ENCODE measurements at regions not wholly inside any gene's neighbourhood (a gene's known extent, or its start where the extent isn't known, plus 50 kb on each side); places are given as distances from the start of the nearest gene placed in this dataset.
A peak's percentile ranks its signal among the peaks of the same experiment; 100 is the strongest.

DNA sequence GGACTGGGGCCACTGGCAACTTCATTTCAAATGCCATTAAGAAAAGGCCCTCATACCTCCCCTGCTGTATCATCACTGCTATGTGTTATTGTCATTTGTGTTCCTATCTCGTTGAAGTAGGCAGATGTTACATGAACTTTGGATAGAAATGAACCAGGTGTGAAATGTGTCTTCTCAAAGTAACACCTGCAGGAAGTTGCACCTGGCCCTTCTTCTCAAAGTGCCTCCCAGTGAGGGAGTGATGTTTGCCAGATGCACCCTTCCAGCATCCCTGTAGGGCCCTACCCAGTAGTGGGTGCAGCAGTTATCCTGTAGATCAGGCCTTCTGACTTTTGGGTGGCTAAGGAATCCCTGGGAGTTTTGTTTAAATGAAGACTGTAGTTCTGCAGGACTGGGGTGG lies 197.7 kb upstream of the CTNNB1 start:
- H3K4me1 ChIP-seq, result peaks cover 0 to 15% of the 10 kb centered on the region in 2 donors
- DNase-seq (ENCODE audit: low spot score), result no peak
- no peaks in the 10 kb centered on the region for H3K36me3 ChIP-seq
- no peak overlapping the region for H3K4me3 ChIP-seq
- TF ChIP-seq, protein P1, sequence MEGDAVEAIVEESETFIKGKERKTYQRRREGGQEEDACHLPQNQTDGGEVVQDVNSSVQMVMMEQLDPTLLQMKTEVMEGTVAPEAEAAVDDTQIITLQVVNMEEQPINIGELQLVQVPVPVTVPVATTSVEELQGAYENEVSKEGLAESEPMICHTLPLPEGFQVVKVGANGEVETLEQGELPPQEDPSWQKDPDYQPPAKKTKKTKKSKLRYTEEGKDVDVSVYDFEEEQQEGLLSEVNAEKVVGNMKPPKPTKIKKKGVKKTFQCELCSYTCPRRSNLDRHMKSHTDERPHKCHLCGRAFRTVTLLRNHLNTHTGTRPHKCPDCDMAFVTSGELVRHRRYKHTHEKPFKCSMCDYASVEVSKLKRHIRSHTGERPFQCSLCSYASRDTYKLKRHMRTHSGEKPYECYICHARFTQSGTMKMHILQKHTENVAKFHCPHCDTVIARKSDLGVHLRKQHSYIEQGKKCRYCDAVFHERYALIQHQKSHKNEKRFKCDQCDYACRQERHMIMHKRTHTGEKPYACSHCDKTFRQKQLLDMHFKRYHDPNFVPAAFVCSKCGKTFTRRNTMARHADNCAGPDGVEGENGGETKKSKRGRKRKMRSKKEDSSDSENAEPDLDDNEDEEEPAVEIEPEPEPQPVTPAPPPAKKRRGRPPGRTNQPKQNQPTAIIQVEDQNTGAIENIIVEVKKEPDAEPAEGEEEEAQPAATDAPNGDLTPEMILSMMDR (IDR thresholded peaks at IDR 0.05), result no peak
- no peaks in the 10 kb centered on the region for H3K27me3 ChIP-seq
- peak overlapping the region in 1 of 2 donors; percentile 2 for H3K27ac ChIP-seq
- H3K9me3 ChIP-seq, result no peaks in the 10 kb centered on the region

DNA sequence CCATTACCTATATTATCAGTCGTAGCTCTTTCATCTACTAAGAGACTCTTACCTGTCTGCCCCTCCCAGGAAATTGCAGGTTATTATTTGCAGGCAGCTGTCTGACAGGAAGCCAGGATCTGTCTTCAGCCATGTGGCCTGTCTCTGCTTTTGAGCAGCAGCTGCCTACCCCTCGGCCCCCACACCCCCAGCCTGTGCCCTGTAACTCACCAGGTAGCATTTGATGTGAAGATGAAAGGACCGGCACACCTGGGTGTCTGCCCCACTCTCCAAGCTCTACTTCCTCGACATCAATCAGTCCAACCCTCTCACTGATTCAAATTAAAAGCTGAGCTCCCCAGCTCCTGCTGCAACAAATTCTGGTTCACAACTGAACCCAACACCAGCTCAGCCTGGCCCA lies 197.2 kb upstream of the CTNNB1 start:
- peaks cover 0 to 11% of the 10 kb centered on the region in 2 donors for H3K4me1 ChIP-seq
- H3K27ac ChIP-seq, result no peak overlapping the region
- no peak overlapping the region for H3K4me3 ChIP-seq
- peaks cover 0 to 1% of the 10 kb centered on the region in 2 donors for H3K9me3 ChIP-seq
- TF ChIP-seq, protein P1 (IDR thresholded peaks at IDR 0.05), result no peak
- DNase-seq (ENCODE audit: low spot score), result no peak
- H3K36me3 ChIP-seq, result no peaks in the 10 kb centered on the region
- no peaks in the 10 kb centered on the region for H3K27me3 ChIP-seq

DNA sequence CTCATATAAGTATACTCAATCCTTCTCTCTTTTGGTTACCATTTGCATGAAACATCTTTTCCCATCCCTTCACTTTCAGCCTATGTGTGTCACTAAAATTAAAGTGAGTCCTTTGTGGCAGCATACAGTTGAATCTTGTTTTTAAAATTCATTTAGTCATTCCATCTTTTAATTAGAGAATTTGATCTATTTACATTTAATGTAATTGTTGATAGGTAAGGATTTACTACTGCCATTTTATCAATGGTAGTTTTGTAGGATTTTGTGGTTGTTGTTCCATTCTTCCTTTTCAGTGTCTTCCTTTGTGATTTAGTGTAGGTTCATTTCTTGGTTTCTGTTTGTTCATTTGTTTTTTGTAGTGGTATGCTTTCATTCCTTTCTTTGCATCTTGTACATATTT lies 191.9 kb upstream of the CTNNB1 start:
- no peaks in the 10 kb centered on the region for H3K36me3 ChIP-seq
- peaks cover 0 to 7% of the 10 kb centered on the region in 2 donors for H3K9me3 ChIP-seq
- H3K4me1 ChIP-seq, result no peaks in the 10 kb centered on the region
- H3K4me3 ChIP-seq, result no peak overlapping the region
- TF ChIP-seq, protein P1 (IDR thresholded peaks at IDR 0.05), result no peak
- H3K27me3 ChIP-seq, result no peaks in the 10 kb centered on the region
- DNase-seq (ENCODE audit: low spot score), result no peak
- no peak overlapping the region for H3K27ac ChIP-seq

DNA sequence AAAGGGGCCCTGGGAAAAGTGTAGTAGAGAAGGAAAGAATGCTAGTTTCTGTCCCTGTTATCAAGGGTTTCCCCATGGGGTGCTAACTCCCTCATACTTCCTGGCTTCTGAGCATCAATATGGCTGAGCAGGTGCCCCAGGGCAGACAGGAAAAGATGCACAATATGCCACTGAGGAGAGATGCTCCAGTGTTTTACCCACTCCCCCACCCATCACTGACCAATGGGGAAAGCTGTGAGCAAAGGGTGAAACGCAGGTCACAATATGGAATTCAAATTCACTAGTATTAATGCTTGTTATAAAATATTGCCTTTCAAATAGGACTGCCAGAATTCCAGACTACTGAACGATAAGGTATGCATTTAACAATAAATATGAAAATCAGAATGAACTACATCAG lies 187.5 kb upstream of the CTNNB1 start:
- Histone ChIP-seq H3K4me3 (no peak overlapping the region), H3K27me3 (no peaks in the 10 kb centered on the region), H3K4me1 (no peaks in the 10 kb centered on the region), H3K36me3 (no peaks in the 10 kb centered on the region), H3K27ac (no peak overlapping the region), H3K9me3 (peaks cover 0 to 7% of the 10 kb centered on the region in 2 donors)
- TF ChIP-seq, protein P1 (IDR thresholded peaks at IDR 0.05), result no peak
- DNase-seq (ENCODE audit: low spot score), result no peak

DNA sequence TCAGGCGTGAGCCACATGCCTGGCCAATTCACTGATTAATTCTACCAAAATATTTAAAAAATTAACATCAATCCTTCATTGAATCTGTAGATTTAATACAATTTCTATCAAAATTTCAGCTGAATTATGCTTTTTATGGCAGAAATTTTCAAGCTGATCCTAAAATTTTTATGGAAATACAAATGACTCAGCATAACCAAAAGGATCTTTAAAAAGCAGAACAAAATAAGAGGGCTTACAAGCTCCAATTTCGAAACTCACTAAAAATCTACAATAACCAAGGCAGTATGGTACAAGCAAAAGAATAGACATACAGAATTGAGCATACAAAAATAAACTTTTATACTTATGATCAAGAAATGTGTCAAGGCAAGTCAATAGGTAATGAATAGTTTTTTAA lies 180.4 kb upstream of the CTNNB1 start:
- Histone ChIP-seq H3K9me3 (no peaks in the 10 kb centered on the region), H3K27me3 (no peaks in the 10 kb centered on the region), H3K36me3 (no peaks in the 10 kb centered on the region), H3K4me1 (no peaks in the 10 kb centered on the region), H3K27ac (no peak overlapping the region), H3K4me3 (no peak overlapping the region)
- DNase-seq (ENCODE audit: low spot score), result no peak
- TF ChIP-seq, protein P1 (IDR thresholded peaks at IDR 0.05), result no peak

DNA sequence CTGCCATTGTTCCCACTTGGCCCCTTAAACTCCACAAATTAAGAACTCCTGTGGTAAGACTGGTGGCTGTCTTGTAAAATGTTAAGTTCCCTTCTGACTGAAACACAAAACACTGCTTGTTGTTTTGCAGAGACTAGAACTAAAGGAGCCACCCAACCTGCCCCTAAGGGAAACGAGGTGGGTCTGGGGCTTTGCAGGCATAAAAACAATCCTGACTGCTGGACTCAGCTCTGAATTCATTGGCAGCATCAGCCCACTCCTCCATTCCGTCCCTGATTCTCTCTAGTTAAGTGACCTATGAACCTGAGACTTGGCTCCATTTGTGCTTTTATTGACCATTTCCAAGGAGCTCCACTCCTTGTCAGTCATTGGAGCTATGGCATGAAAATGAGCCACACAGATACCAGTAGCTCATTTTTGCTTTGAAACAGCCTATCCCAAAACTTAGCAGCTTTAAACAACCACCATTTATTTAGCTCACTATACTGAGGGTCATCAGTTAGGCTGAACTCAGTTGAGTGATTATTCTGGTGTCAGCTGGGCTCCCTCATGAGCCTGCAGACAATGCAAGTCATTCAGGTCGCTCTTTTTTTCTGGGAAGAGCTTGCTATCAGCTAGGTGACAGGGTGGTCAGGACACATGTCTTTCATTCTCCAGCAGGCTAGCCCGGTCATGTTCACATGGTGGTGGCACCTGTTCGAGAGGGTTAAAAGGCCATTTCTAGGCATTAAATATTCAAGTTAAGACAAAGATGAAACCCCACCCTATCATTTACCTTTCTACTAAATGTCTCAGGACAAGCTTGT lies 175.1 kb upstream of the CTNNB1 start:
- DNase-seq (ENCODE audit: low spot score), result no peak

More for the DNA sequence above, 175.1 kb upstream of the CTNNB1 start:
- Histone ChIP-seq H3K27ac (no peak overlapping the region), H3K9me3 (no peaks in the 10 kb centered on the region), H3K4me3 (no peak overlapping the region), H3K27me3 (no peaks in the 10 kb centered on the region), H3K4me1 (peaks cover 0 to 17% of the 10 kb centered on the region in 2 donors), H3K36me3 (no peaks in the 10 kb centered on the region)
- TF ChIP-seq, protein P1 (IDR thresholded peaks at IDR 0.05), result no peak

All from right atrium auricular region (tissue), 2 donors.